K562 (cell line): ENCODE measurements at regions not wholly inside any gene's neighbourhood (a gene's known extent, or its start where the extent isn't known, plus 50 kb on each side); places are given as distances from the start of the nearest gene placed in this dataset.

ENCODE experiments used
- ESRRA ChIP-seq: fragments of 450-650 bp; IDR thresholded peaks from 2 replicates; pipeline ENCODE4 v1.6.1; 2014; ENCODE audit warnings: low read depth, mild to moderate bottlenecking, moderate library complexity, borderline replicate concordance
- MED1 ChIP-seq: sonication (generic); formaldehyde crosslinking; IDR thresholded peaks from 2 replicates; pipeline ENCODE4 v1.8.1; 2023; ENCODE audit warnings: missing genetic modification reagents, borderline replicate concordance
- NFRKB ChIP-seq: fragments of 450-650 bp; IDR thresholded peaks from 2 replicates; pipeline ENCODE4 v1.6.1; 2016; ENCODE audit warnings: low read depth
- POLR2A ChIP-seq: fragments of 450-650 bp; conservative IDR thresholded peaks from 2 replicates; pipeline ENCODE4 v1.6.1; 2016
- TEAD4 ChIP-seq, 2 experiments: sonication (generic) in 1 of 2; formaldehyde crosslinking in 1 of 2; IDR thresholded peaks; 2 replicates each; pipeline versions ENCODE4 v1.6.1 to v1.8.0; 2012 to 2022; ENCODE audit warnings: borderline replicate concordance in 1 of 2, inconsistent platforms in 1 of 2, low read length in 1 of 2, mild to moderate bottlenecking in 1 of 2, missing genetic modification reagents in 1 of 2
- TF ChIP-seq, protein P1 (sequence below): fragments of 250-450 bp; sonication (Bioruptor Pico); IDR thresholded peaks from 2 replicates; pipeline ENCODE4 v1.4.0; 2020
- TF ChIP-seq, protein P2 (sequence below): sonication (generic); formaldehyde crosslinking; IDR thresholded peaks from 2 replicates; pipeline ENCODE4 v1.9.0; 2022; ENCODE audit warnings: mild to moderate bottlenecking, missing genetic modification reagents
- TF ChIP-seq, protein P3 (sequence below): sonication (generic); formaldehyde crosslinking; IDR thresholded peaks from 2 replicates; pipeline ENCODE4 v1.9.0; 2022; ENCODE audit warnings: mild to moderate bottlenecking, missing genetic modification reagents
- TF ChIP-seq, protein P4 (sequence below), 2 experiments: IDR thresholded peaks; 2 replicates each; pipeline ENCODE4 v1.6.1; 2011; ENCODE audit warnings: borderline replicate concordance in 1 of 2, control low read depth in 1 of 2, low read depth in 1 of 2, low read length in 1 of 2, mild to moderate bottlenecking in 1 of 2, mixed read lengths in 1 of 2, moderate library complexity in 1 of 2; ENCODE audit not compliant: insufficient read depth in 1 of 2, insufficient read length in 1 of 2, poor library complexity in 1 of 2, severe bottlenecking in 1 of 2; ENCODE audit errors: extremely low read depth in 1 of 2

DNA sequence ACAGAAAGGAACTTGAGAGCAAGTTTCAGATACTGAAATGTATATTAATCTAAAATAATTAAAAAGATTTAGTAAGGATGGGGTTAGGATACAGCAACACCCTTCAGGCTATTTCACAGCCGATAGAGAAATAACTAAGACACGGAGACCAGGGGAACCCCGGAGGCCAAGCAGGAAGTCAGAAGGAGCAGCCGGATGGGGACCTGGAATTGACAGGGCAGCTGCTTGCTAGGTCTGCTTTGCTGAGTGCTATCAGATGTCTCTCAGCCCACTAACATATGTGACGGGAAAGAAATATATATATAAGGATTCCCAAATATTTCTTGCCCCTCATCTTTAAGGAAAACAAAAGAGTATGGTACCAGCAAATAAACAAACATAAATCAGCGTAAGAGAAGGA lies 154.1 kb upstream of the CDH5 start:
- TF ChIP-seq POLR2A (no peak), TEAD4 (IDR thresholded peaks at IDR 0.05; ENCODE audit: low read length) (no peak), TEAD4 (CRISPR knock-in tag; IDR thresholded peaks at IDR 0.05; ENCODE audit: borderline replicate concordance) (no peak), MED1 (CRISPR knock-in tag) (no peak), NFRKB (no peak), ESRRA (no peak)
- TF ChIP-seq, protein P1, sequence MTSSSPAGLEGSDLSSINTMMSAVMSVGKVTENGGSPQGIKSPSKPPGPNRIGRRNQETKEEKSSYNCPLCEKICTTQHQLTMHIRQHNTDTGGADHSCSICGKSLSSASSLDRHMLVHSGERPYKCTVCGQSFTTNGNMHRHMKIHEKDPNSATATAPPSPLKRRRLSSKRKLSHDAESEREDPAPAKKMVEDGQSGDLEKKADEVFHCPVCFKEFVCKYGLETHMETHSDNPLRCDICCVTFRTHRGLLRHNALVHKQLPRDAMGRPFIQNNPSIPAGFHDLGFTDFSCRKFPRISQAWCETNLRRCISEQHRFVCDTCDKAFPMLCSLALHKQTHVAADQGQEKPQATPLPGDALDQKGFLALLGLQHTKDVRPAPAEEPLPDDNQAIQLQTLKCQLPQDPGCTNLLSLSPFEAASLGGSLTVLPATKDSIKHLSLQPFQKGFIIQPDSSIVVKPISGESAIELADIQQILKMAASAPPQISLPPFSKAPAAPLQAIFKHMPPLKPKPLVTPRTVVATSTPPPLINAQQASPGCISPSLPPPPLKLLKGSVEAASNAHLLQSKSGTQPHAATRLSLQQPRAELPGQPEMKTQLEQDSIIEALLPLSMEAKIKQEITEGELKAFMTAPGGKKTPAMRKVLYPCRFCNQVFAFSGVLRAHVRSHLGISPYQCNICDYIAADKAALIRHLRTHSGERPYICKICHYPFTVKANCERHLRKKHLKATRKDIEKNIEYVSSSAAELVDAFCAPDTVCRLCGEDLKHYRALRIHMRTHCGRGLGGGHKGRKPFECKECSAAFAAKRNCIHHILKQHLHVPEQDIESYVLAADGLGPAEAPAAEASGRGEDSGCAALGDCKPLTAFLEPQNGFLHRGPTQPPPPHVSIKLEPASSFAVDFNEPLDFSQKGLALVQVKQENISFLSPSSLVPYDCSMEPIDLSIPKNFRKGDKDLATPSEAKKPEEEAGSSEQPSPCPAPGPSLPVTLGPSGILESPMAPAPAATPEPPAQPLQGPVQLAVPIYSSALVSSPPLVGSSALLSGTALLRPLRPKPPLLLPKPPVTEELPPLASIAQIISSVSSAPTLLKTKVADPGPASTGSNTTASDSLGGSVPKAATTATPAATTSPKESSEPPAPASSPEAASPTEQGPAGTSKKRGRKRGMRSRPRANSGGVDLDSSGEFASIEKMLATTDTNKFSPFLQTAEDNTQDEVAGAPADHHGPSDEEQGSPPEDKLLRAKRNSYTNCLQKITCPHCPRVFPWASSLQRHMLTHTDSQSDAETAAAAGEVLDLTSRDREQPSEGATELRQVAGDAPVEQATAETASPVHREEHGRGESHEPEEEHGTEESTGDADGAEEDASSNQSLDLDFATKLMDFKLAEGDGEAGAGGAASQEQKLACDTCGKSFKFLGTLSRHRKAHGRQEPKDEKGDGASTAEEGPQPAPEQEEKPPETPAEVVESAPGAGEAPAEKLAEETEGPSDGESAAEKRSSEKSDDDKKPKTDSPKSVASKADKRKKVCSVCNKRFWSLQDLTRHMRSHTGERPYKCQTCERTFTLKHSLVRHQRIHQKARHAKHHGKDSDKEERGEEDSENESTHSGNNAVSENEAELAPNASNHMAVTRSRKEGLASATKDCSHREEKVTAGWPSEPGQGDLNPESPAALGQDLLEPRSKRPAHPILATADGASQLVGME (CRISPR knock-in tag) = no peak
- TF ChIP-seq, protein P2, sequence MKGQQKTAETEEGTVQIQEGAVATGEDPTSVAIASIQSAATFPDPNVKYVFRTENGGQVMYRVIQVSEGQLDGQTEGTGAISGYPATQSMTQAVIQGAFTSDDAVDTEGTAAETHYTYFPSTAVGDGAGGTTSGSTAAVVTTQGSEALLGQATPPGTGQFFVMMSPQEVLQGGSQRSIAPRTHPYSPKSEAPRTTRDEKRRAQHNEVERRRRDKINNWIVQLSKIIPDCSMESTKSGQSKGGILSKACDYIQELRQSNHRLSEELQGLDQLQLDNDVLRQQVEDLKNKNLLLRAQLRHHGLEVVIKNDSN (CRISPR knock-in tag) = no peak
- TF ChIP-seq, protein P3, sequence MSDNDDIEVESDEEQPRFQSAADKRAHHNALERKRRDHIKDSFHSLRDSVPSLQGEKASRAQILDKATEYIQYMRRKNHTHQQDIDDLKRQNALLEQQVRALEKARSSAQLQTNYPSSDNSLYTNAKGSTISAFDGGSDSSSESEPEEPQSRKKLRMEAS (CRISPR knock-in tag) = no peak
- TF ChIP-seq, protein P4, sequence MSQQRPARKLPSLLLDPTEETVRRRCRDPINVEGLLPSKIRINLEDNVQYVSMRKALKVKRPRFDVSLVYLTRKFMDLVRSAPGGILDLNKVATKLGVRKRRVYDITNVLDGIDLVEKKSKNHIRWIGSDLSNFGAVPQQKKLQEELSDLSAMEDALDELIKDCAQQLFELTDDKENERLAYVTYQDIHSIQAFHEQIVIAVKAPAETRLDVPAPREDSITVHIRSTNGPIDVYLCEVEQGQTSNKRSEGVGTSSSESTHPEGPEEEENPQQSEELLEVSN (IDR thresholded peaks at IDR 0.05; ENCODE audit: borderline replicate concordance in 1 of 2, extremely low read depth in 1 of 2, insufficient read depth in 1 of 2, insufficient read length in 1 of 2, low read depth in 1 of 2, low read length in 1 of 2, poor library complexity in 1 of 2, severe bottlenecking in 1 of 2) = no peak
